Activated T-cell treated with anti-CD3 and anti-CD28 coated beads for 24 hours (primary cell): ENCODE measurements at regions not wholly inside any gene's neighbourhood (a gene's known extent, or its start where the extent isn't known, plus 50 kb on each side); places are given as distances from the start of the nearest gene placed in this dataset.

ENCODE experiments used
- DNase-seq: peaks from one replicate; pipeline ENCODE4 v3.0.0-alpha.2; 2020; ENCODE audit warnings: low read depth

DNA sequence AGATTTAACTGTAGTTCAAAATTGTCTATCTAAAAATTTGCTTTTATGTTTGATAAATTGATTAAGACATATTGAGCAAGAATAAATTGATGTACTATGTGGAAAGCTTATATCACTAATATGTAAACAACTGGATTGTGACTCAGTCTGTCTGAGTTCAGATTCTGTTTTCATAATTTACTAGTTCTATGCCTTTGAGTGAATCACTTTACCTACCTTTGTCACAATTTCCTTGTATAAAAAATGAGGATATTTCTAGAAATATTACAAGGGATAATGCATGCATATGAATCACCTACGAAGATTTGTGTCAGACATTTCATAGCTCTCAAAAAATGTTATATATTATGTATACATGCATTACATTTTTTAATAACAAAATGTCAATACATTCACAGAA, 245.1 kb upstream of the ZWINT start:
- no peak for DNase-seq

DNA sequence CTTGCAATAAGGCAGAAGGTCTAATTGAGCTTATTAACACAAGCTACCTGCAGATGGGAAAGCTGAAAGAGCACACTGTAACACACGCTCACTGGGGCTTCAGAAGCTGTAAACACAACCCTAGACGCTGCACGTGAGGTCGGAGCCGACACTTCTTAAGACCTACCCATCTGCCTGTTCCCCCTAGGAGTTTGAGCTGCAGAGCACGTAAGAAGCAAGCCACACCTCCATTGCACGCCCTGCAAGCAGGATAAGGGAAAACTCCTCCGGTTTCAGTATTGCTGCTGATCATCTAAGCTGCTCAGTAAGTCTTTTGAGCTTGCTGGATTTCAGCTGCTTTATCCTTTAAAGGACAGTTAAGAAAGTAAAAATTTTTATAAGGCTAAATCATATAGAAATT, 244.0 kb upstream of the ZWINT start:
- DNase-seq: no peak

DNA sequence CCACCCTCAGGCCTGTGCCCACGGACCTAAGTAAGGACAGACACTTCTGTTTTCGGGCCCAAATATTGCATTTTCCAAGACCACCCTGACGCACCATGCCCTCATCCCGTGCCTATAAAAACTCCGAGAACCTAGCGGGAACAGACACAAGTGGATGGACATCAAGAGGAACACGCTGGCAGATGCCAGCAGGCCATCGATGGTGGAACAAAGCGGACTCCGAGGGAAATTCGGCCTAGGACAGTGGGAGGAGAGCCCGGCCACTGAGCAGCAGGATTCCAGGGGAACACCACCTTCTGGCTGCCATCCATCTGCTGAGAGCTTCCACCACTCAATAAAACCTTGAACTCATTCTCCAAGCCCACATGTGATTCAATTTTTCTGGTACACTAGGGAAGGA, 243.6 kb upstream of the ZWINT start:
- DNase-seq: no peak

GRCh38 chr10:56599201-56599600, 238.1 kb upstream of the ZWINT start:
- no peak for DNase-seq

DNA sequence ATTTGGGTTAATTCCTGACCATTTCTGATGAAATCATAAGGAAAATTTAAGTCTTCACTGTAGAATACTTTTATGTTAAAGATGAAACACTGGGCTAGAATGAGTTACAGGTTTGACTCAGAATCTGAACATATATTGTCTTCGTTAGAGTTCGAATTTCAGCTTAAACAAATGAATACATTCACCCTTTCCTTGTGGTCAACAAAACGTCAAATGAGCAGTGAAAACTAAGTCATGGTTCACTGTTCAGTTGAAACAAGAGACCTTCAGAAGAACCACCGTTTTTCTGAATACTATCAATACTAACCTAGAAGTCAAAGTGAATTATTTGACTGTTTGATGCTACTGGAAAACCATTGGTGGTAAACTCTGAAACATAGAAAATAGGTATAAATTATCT, 235.2 kb upstream of the ZWINT start:
- no peak for DNase-seq

DNA sequence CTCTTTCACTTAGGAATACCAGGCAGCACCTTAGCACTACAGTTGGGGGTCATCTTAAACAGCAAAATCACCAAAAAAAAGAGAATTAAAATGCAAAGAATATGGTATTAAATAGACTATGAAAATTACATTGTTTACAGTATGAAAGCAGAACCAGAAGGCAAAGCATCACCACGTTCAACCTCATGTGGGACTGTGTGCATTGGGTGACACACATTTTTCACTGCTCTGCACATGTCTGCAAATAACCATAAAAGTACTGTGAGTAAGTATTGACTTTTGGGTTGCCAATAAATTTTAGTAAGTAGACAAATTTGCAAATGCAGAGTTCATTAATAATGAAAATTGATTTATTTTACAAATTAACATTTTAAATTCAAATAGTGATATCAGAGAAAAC, 232.1 kb upstream of the ZWINT start:
- no peak for DNase-seq

DNA sequence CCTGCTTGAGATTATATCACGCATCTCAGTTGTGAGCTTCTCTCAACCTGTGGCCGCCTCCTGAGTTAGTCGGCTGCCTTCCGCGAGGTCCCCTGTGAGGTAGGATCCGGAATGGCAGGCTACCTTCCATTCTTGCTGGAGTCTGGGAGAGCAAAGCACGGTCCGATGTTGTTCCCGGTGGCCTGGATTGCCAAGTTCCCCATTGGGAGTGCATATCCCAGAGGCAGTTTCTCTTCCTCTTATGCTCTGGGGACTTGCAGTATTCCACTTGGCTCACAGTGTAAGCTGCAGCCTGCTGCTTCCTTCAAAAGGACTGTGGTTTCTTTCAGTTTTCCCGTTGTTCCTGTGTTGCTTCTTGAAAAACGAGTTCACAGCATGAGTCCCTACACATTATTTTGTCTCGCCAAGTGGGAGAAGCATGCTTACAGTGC, 225.4 kb upstream of the ZWINT start:
- DNase-seq: no peak

DNA sequence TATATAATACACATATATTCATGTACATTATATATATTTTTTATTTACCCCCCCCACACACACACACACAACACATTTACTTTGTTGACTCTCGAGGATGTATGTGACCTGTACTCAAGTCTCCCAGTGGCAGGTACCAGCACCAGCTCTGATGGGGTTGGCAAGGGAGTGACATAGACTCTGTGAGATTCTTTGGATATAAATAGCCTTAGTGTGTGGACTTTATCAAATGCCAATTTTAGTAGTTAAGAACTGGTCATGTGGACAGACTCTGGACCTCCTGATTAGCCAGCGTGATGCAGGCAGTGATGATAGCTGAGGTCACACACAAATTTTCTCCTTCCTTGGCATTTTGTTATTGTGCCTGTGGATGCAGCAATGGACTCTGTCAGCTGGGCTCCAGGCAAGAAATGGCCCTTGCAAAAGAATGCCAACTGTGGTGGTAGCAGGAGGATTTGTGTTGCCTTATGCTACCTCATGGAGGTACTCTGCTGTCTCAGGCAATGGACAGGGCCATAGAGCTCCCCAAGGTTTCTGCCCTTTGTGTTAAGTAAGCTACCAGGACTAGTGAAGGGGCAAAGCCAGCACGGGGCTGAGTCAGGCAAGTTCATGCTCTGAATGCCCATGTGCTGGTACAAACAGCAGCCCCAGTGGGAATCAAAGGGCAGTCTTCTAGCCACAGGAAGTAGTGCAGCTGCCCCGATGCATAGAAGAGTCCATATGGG, 224.6 kb upstream of the ZWINT start:
- no peak for DNase-seq

- no peak for DNase-seq
Observed at GRCh38 chr10:56583316-56583715, 222.3 kb upstream of the ZWINT start.

- no peak for DNase-seq
Observed at GRCh38 chr10:56567580-56567979, 206.5 kb upstream of the ZWINT start.

- DNase-seq: no peak
Observed at GRCh38 chr10:56561336-56561735, 200.3 kb upstream of the ZWINT start.

DNA sequence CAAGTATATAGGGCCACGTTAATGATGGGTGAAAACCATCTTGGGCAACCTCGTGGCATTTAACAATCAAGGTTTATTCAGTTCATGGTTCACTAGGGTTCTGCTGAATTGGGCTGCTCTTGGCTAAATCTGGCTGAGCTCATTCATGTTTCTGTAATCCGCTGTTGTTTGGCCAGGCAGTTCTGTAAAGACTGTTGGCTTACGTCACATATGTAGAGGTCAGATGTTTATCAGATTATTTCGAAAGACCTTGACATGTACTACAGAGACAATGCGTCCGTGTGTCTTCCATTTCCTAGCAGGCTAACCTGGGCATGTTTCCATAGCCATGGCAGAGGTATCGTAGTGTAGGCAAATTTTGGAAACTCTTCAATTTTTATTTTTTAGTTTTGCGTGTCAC, 190.0 kb upstream of the ZWINT start:
- DNase-seq: no peak

DNA sequence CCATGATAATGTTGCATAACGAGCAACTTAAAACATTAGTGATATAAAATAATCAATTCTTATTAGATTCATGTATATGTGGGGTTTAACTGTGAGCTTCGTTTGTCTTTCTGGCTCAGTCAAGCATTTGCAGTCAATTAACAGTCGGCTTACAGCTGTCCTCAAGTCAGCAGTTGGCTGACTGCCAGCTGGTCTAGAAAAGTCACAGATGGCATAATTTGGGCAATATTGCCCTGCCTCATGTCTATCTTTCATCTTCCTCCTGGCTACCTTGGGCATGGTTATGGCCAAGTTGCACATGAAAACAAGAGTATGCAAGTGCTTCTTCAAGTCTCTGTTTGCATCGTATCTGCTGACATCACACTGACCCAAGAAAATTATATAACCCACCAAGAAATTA, 186.1 kb upstream of the ZWINT start:
- DNase-seq: no peak

GRCh38 chr10:56537984-56538383, 176.9 kb upstream of the ZWINT start:
- no peak for DNase-seq

GRCh38 chr10:56522166-56522565, 161.1 kb upstream of the ZWINT start:
- DNase-seq: no peak

- no peak for DNase-seq
Observed at GRCh38 chr10:56508562-56508961, 147.5 kb upstream of the ZWINT start.

DNA sequence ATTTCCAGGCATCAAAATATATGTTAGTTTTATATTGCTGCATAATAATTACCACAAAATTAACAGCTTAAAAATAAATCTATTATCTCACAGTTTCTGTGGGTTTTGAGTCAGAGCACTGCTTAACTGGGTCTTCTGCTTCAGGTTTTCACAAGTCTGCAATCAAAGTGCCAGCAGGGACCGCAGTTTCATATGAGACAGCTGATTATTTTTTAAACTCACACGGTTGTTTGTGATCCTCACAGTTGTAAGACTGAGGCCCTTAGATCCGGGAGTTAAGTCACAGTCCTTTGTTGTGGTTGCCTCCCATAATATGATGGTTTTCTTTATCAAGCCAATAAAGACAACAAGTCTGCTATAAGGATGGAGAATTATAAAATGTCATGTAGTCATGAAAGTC, 146.0 kb upstream of the ZWINT start:
- DNase-seq: no peak

DNA sequence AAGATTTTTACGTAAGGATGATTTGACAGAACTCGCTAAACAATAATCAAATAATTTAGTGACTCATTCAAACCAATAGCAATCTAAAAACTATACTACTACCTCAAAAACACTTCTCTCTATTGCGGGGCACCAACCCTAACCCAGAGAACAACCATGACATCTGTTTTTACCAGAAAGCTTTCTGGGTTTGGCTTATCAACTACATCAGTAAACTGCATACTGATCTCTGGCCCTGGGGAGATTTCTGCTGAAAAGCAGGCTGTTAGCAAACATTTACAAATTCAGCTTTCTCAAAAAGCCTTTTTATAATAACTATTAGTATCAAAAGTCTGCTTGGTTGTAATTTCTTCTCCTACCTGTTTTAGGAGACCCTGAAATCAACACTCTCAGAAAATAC, 144.5 kb upstream of the ZWINT start:
- no peak for DNase-seq

DNA sequence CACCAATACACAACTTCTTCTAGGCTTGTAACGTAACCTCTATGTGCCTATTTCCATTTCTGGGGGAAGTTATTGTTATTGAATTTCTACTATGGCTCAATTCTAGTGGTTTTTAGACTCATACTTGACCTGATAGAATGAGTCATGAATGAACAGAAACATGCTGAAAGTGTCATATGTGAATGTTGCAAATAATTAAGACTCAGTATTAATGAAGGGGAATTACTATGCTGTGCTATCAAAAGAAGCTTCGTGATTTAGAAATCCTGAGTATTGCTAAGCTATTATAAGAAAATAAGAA, 135.1 kb upstream of the ZWINT start:
- no peak for DNase-seq

DNA sequence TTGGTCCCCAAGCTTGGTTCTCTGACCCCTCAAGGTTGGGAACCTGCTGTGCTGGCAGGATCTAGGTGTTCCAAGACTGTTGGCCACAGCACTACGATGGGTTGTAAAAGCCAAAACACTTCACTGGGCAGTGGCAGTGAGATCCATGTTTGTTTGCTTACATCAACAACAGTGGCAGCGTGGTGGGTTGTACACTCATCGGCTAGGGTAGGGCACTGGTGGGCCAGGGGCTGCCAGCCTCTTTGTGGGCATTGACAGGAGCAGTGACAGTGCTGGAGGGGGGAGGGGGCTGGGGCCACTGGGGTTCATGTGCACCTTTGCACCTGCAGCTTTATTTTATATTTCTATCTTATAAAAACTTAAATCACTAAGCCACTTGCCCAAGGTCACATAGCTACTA, 126.7 kb upstream of the ZWINT start:
- DNase-seq: no peak

- no peak for DNase-seq
Observed at GRCh38 chr10:56481521-56482091, 120.5 kb upstream of the ZWINT start.

DNA sequence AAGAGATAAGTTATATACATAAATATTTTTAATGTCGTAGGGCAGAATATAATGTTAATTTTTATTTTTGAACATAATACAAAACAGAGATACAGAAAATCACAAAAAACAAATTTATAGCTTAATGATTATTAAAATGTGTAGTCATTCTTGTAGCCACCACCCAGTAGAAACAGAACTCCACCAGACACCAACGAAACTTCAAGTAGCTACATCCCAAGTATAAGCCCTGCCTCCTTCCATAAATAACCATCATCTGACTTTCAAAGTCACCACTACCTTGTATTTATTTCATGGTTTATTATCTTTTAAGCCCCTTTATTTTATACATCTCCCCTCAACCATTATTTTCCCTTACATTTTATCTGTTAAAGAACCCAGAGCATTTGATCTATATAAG, 111.9 kb upstream of the ZWINT start:
- no peak for DNase-seq

DNA sequence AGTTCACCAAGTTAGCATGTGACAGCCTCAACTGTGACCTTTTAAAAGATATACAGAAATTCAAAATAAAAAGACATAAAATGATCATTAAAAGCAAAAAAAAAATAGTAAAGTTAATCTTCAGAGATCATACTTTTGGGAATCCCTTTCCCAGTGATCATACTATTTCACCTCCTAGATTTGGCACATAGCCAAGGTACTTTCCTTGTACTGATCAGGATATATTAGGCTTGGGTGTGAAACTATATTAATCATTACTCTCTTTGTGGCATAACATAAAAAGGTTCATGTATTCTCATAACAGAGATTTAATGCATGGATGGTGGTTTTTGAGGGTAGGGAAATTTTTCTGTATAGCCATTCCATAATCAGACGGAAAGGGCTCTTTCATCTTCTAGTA, 109.6 kb upstream of the ZWINT start:
- DNase-seq: no peak

- DNase-seq: no peak
Observed at GRCh38 chr10:56469482-56469881, 108.4 kb upstream of the ZWINT start.

DNA sequence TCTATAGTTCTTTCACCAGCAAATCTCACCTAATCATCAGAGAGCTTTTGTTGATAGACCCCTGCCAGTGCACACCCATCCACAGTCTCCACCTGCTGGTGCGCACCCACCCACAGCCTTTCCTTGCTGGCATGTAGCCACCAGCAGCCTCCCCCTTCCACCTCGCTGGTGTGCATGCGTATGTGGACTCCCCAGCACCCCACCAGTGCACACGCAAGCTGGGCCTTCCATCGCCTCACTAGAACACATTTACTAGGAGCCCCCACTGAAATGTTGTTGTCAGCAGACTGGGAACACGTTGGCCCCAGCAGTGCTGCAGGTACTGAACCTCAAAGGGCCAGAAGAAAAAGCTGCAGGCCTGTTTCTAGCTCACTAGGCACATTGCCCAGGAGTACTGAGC, 104.9 kb upstream of the ZWINT start:
- DNase-seq: no peak
